Fibroblast of lung (primary cell): ENCODE measurements at regions not wholly inside any gene's neighbourhood (a gene's known extent, or its start where the extent isn't known, plus 50 kb on each side); places are given as distances from the start of the nearest gene placed in this dataset.

Source experiments
- DNase-seq, 2 donors: peaks; one replicate each; pipeline versions ENCODE4 v3.0.0 to v3.0.0-alpha.2; 2010; ENCODE audit warnings: low read depth in 2 of 2
- H2AFZ ChIP-seq: 2 replicates; pipeline ENCODE4 v1.5.1; 2012; ENCODE audit warnings: low read length, control low read depth, inconsistent platforms
- H3K27ac ChIP-seq: 2 replicates; pipeline ENCODE4 v1.5.1; 2011; ENCODE audit warnings: low read length, control low read depth; ENCODE audit not compliant: insufficient read depth
- H3K27me3 ChIP-seq: 2 replicates; pipeline ENCODE4 v1.5.1; 2011; ENCODE audit warnings: mild to moderate bottlenecking, low read length; ENCODE audit not compliant: control insufficient read depth, insufficient read depth
- H3K36me3 ChIP-seq: 2 replicates; pipeline ENCODE4 v1.5.1; 2011; ENCODE audit warnings: low read length; ENCODE audit not compliant: control insufficient read depth, insufficient read depth
- H3K4me1 ChIP-seq: 2 replicates; pipeline ENCODE4 v1.5.1; 2011; ENCODE audit warnings: low read length; ENCODE audit not compliant: control insufficient read depth, insufficient read depth; ENCODE audit errors: extremely low read depth
- H3K4me2 ChIP-seq: 2 replicates; pipeline ENCODE4 v1.5.1; 2011; ENCODE audit warnings: low read length, control low read depth; ENCODE audit not compliant: insufficient read depth; ENCODE audit errors: extremely low read depth
- H3K4me3 ChIP-seq, 4 experiments: fragments of 200-600 bp in 1 of 4; sonication (generic) in 1 of 4; replicated peaks in 1 of 4; 2 replicates each; pipeline ENCODE4 v1.5.1; 2011 to 2016; ENCODE audit warnings: low read length in 4 of 4, low read depth in 3 of 4, mild to moderate bottlenecking in 3 of 4, control low read depth in 2 of 4, inconsistent platforms in 1 of 4, mixed read lengths in 1 of 4; ENCODE audit not compliant: insufficient read depth in 1 of 4; ENCODE audit errors: control extremely low read depth in 1 of 4
- H3K79me2 ChIP-seq: 2 replicates; pipeline ENCODE4 v1.5.1; 2012; ENCODE audit warnings: mild to moderate bottlenecking, low read length, inconsistent platforms; ENCODE audit not compliant: control insufficient read depth, insufficient read depth
- H3K9ac ChIP-seq: 2 replicates; pipeline ENCODE4 v1.5.1; 2011; ENCODE audit warnings: mild to moderate bottlenecking, low read length, control low read depth; ENCODE audit not compliant: insufficient read depth
- H3K9me3 ChIP-seq: 2 replicates; pipeline ENCODE4 v1.5.1; 2012; ENCODE audit warnings: low read depth, low read length; ENCODE audit not compliant: control insufficient read depth, insufficient read depth
- H4K20me1 ChIP-seq: 2 replicates; pipeline ENCODE4 v1.5.1; 2011; ENCODE audit warnings: low read length; ENCODE audit not compliant: control insufficient read depth, insufficient read depth; ENCODE audit errors: extremely low read depth
- EZH2 ChIP-seq: IDR thresholded peaks from 2 replicates; pipeline ENCODE4 v1.5.1; 2012; ENCODE audit warnings: low read length, control low read depth, mild to moderate bottlenecking; ENCODE audit errors: missing control alignments
- TF ChIP-seq, protein P1 (sequence below), 2 donors: IDR thresholded peaks in 1 of 2; conservative IDR thresholded peaks in 1 of 2; 1 replicate in 1 of 2; 2 replicates in 1 of 2; pipeline ENCODE4 v1.5.1; 2011 to 2012; ENCODE audit warnings: low read length in 2 of 2, control low read depth in 1 of 2, inconsistent platforms in 1 of 2, low read depth in 1 of 2, mild to moderate bottlenecking in 1 of 2

DNA sequence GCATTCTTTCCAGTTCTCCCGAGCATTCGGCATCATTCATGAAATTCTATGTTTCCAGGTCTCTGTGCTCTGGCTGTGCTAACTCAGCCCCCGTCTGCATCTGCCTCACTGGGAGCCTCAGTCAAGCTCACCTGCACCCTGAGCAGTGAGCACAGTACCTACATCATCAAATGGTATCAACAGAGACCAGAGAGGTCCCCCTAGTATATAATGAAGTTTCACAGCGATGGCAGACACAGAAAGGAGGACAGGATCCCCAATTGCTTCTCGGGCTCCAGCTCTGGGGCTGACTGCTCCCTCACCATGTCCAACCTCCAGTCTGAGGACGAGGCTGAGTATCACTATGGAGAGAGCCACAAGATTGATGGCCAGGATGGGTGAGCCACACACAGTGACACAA, 52.8 kb upstream of the IGLL5 start:
- Histone ChIP-seq H3K4me3 (no peak overlapping the region), H3K9me3 (no peaks in the 10 kb centered on the region), H2AFZ (no peak overlapping the region), H3K4me2 (no peak overlapping the region), H3K36me3 (no peaks in the 10 kb centered on the region), H3K27ac (no peak overlapping the region), H4K20me1 (no peaks in the 10 kb centered on the region), H3K79me2 (no peaks in the 10 kb centered on the region), H3K9ac (no peak overlapping the region), H3K27me3 (no peaks in the 10 kb centered on the region), H3K4me1 (no peaks in the 10 kb centered on the region)
- no peak for DNase-seq
- TF ChIP-seq, protein P1, sequence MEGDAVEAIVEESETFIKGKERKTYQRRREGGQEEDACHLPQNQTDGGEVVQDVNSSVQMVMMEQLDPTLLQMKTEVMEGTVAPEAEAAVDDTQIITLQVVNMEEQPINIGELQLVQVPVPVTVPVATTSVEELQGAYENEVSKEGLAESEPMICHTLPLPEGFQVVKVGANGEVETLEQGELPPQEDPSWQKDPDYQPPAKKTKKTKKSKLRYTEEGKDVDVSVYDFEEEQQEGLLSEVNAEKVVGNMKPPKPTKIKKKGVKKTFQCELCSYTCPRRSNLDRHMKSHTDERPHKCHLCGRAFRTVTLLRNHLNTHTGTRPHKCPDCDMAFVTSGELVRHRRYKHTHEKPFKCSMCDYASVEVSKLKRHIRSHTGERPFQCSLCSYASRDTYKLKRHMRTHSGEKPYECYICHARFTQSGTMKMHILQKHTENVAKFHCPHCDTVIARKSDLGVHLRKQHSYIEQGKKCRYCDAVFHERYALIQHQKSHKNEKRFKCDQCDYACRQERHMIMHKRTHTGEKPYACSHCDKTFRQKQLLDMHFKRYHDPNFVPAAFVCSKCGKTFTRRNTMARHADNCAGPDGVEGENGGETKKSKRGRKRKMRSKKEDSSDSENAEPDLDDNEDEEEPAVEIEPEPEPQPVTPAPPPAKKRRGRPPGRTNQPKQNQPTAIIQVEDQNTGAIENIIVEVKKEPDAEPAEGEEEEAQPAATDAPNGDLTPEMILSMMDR (conservative IDR thresholded peaks at IDR 0.05 in 1 of 2, IDR thresholded peaks at IDR 0.05 in 1 of 2; ENCODE audit: low read depth in 1 of 2, low read length in 2 of 2): no peak
- TF ChIP-seq EZH2: no peak

DNA sequence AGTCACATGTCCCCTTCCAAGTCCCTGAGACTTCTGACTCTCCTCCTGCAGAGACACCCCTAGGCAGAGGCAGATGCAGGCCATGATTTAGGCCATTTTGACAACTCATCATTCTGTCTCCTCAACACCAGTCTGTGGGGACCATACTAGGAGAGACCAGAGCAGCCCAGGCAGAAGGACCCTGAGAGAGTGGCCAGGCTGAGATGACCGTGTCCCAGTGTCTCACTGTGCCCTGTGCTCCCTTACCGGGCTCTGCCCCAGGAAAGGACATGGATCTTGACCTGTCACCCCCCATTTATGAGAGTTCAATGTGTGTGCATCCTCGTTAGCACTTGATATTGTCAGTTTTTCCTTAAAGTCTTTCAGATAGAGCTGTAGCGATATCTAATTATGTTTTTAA, 52.4 kb upstream of the IGLL5 start:
- DNase-seq: no peak
- H3K27ac ChIP-seq: no peak overlapping the region
- no peak overlapping the region for H2AFZ ChIP-seq
- no peaks in the 10 kb centered on the region for H3K27me3 ChIP-seq
- no peaks in the 10 kb centered on the region for H3K36me3 ChIP-seq
- H3K4me3 ChIP-seq: no peak overlapping the region
- no peaks in the 10 kb centered on the region for H4K20me1 ChIP-seq
- H3K4me2 ChIP-seq: no peak overlapping the region
- no peaks in the 10 kb centered on the region for H3K79me2 ChIP-seq
- no peak for TF ChIP-seq EZH2
- TF ChIP-seq, protein P1 (conservative IDR thresholded peaks at IDR 0.05 in 1 of 2, IDR thresholded peaks at IDR 0.05 in 1 of 2; ENCODE audit: low read depth in 1 of 2, low read length in 2 of 2): no peak
- H3K4me1 ChIP-seq: no peaks in the 10 kb centered on the region
- H3K9ac ChIP-seq: no peak overlapping the region
- no peaks in the 10 kb centered on the region for H3K9me3 ChIP-seq

DNA sequence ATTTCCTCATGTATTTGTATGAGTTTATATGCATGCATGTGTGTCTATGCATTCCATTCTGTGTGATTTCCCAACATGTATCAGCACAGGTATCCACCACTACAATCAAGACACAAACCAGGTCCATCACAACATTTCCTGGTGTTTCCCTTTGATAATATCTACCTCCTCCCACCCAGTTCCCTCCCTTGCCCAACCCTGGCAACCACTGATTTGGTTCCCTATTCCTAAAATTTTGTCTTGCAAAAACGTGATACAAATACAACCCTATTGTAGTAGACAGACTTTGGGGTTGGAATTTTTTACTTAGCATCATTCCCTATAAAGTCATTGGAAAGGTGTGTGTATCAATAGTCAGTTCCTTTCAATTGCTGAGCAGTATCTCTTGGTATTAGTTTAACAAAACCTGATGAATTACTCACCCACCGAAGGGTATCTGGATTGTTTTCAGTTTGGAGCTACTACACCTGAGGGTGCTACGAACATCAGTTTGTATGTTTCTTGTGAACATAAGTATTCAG, 51.8 kb upstream of the IGLL5 start:
- Histone ChIP-seq H3K9me3 (no peaks in the 10 kb centered on the region), H3K27me3 (no peaks in the 10 kb centered on the region), H3K79me2 (no peaks in the 10 kb centered on the region), H4K20me1 (no peaks in the 10 kb centered on the region), H3K9ac (no peak overlapping the region), H3K36me3 (no peaks in the 10 kb centered on the region), H2AFZ (no peak overlapping the region), H3K4me3 (no peak overlapping the region), H3K4me1 (no peaks in the 10 kb centered on the region), H3K4me2 (no peak overlapping the region), H3K27ac (no peak overlapping the region)
- no peak for DNase-seq
- TF ChIP-seq, protein P1 (conservative IDR thresholded peaks at IDR 0.05 in 1 of 2, IDR thresholded peaks at IDR 0.05 in 1 of 2; ENCODE audit: low read depth in 1 of 2, low read length in 2 of 2): no peak
- TF ChIP-seq EZH2: no peak
